Caco-2 (cell line): ENCODE measurements at regions not wholly inside any gene's neighbourhood (a gene's known extent, or its start where the extent isn't known, plus 50 kb on each side); places are given as distances from the start of the nearest gene placed in this dataset.

ENCODE experiments used
- BruUV-seq: library from RNA; stranded (reverse); fragments of 400-500 nt; replicated peaks from 2 replicates; lab custom pipeline; 2021; lab: Mats Ljungman, UMichigan
- CTCF ChIA-PET: fragments of 300-600 bp; sonication (Branson Sonifier 250); formaldehyde crosslinking; loops from one replicate; lab custom pipeline; 2022; ENCODE audit warnings: antibody characterized with exemption; lab: Charles Lee
- POLR2A ChIA-PET: fragments of 300-600 bp; sonication (Branson Sonifier 250); formaldehyde crosslinking; loops from one replicate; lab custom pipeline; 2022; ENCODE audit warnings: antibody characterized with exemption; lab: Charles Lee
- DNase-seq, 2 experiments: peaks; one replicate each; pipeline versions ENCODE4 v3.0.0 to v3.0.0-alpha.2; 2020 to 2022
- H3K27me3 ChIP-seq: replicated peaks from 2 replicates; pipeline ENCODE4 v1.6.0; 2011; ENCODE audit warnings: low read length; ENCODE audit not compliant: control insufficient read depth, insufficient read depth
- H3K36me3 ChIP-seq: 2 replicates; pipeline ENCODE4 v1.5.1; 2011; ENCODE audit warnings: low read length; ENCODE audit not compliant: control insufficient read depth, insufficient read depth
- H3K4me1 ChIP-seq: fragments of 250-450 bp; sonication (Bioruptor Pico); 2 replicates; pipeline ENCODE4 v1.5.1; 2020; ENCODE audit warnings: mild to moderate bottlenecking
- H3K4me3 ChIP-seq: 2 replicates; pipeline ENCODE4 v1.5.1; 2011; ENCODE audit warnings: low read depth, mild to moderate bottlenecking, control low read depth, low read length
- H3K9me3 ChIP-seq: fragments of 250-450 bp; sonication (Bioruptor Pico); 2 replicates; pipeline ENCODE4 v1.5.1; 2020; ENCODE audit warnings: mild to moderate bottlenecking, moderate library complexity
- H3K27ac Mint-ChIP-seq: one replicate; pipeline ENCODE4 v1.8.0; 2022; ENCODE audit warnings: mixed read lengths; ENCODE audit not compliant: unreplicated experiment
- H3K27me3 Mint-ChIP-seq: one replicate; pipeline ENCODE4 v1.8.0; 2022; ENCODE audit warnings: mixed read lengths; ENCODE audit not compliant: insufficient read depth, unreplicated experiment
- H3K36me3 Mint-ChIP-seq: one replicate; pipeline ENCODE4 v1.8.0; 2022; ENCODE audit warnings: mild to moderate bottlenecking, mixed read lengths; ENCODE audit not compliant: insufficient read depth, unreplicated experiment
- H3K4me1 Mint-ChIP-seq: one replicate; pipeline ENCODE4 v1.8.0; 2022; ENCODE audit warnings: low read depth, mixed read lengths; ENCODE audit not compliant: unreplicated experiment
- H3K4me3 Mint-ChIP-seq: one replicate; pipeline ENCODE4 v1.8.0; 2022; ENCODE audit warnings: mild to moderate bottlenecking, moderate library complexity, mixed read lengths; ENCODE audit not compliant: unreplicated experiment
- H3K9me3 Mint-ChIP-seq: one replicate; pipeline ENCODE4 v1.8.0; 2022; ENCODE audit warnings: mixed read lengths; ENCODE audit not compliant: unreplicated experiment
- intact Hi-C: fragments of 100-400 bp; cut with micrococcal nuclease; formaldehyde crosslinking; loops from one replicate; pipeline ENCODE4 v1.10.0; 2022; ENCODE audit not compliant: unreplicated experiment
- TF ChIP-seq, protein P1 (sequence below), 2 experiments: fragments of 200-600 bp in 1 of 2; IDR thresholded peaks; 1 replicate in 1 of 2; 2 replicates in 1 of 2; pipeline versions ENCODE4 v1.5.1 to v1.8.0; 2011 to 2022; ENCODE audit warnings: antibody characterized with exemption in 1 of 2, control low read depth in 1 of 2, inconsistent platforms in 1 of 2, low read depth in 1 of 2, low read length in 1 of 2, mild to moderate bottlenecking in 1 of 2, moderate library complexity in 1 of 2; ENCODE audit not compliant: insufficient read depth in 1 of 2, severe bottlenecking in 1 of 2, unreplicated experiment in 1 of 2

DNA sequence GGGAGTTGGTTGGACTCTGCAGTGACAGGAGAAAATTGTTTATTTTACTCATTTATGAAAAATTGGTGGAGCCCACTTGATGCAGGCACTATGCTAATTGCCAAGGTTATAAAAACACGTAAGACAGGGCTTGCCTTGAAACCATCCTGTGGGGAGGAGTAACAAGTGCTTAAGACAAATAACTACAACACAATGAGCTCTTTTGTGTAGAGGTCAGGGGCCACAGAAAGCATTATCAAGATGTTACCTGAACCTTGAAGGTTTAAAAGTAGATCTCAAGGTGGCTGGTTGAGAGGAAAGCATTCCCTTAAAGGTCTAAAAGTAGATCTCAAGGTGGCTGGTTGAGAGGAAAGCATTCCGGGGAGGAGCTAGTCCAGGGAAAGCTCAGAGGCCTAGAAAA, 381.8 kb upstream of the POU3F3 start:
- Histone ChIP-seq H3K36me3 (no peaks in the 10 kb centered on the region), H3K9me3 (no peaks in the 10 kb centered on the region), H3K4me1 (peaks cover 6% of the 10 kb centered on the region), H3K4me3 (no peak overlapping the region), H3K27me3 (no peaks in the 10 kb centered on the region)
- intact Hi-C loops = no loop called here
- no TSS peak for BruUV-seq
- CTCF ChIA-PET = no interaction called here
- DNase-seq = no peak
- peaks cover 6% of the 10 kb centered on the region for H3K4me1 Mint-ChIP-seq
- POLR2A ChIA-PET = no interaction called here
- H3K9me3 Mint-ChIP-seq = no peaks in the 10 kb centered on the region
- H3K36me3 Mint-ChIP-seq = no peaks in the 10 kb centered on the region
- no peak overlapping the region for H3K27ac Mint-ChIP-seq
- no peak overlapping the region for H3K4me3 Mint-ChIP-seq
- no peaks in the 10 kb centered on the region for H3K27me3 Mint-ChIP-seq
- TF ChIP-seq, protein P1, sequence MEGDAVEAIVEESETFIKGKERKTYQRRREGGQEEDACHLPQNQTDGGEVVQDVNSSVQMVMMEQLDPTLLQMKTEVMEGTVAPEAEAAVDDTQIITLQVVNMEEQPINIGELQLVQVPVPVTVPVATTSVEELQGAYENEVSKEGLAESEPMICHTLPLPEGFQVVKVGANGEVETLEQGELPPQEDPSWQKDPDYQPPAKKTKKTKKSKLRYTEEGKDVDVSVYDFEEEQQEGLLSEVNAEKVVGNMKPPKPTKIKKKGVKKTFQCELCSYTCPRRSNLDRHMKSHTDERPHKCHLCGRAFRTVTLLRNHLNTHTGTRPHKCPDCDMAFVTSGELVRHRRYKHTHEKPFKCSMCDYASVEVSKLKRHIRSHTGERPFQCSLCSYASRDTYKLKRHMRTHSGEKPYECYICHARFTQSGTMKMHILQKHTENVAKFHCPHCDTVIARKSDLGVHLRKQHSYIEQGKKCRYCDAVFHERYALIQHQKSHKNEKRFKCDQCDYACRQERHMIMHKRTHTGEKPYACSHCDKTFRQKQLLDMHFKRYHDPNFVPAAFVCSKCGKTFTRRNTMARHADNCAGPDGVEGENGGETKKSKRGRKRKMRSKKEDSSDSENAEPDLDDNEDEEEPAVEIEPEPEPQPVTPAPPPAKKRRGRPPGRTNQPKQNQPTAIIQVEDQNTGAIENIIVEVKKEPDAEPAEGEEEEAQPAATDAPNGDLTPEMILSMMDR (IDR thresholded peaks at IDR 0.05; ENCODE audit: insufficient read depth in 1 of 2, low read depth in 1 of 2, low read length in 1 of 2, severe bottlenecking in 1 of 2, unreplicated experiment in 1 of 2) = no peak

DNA sequence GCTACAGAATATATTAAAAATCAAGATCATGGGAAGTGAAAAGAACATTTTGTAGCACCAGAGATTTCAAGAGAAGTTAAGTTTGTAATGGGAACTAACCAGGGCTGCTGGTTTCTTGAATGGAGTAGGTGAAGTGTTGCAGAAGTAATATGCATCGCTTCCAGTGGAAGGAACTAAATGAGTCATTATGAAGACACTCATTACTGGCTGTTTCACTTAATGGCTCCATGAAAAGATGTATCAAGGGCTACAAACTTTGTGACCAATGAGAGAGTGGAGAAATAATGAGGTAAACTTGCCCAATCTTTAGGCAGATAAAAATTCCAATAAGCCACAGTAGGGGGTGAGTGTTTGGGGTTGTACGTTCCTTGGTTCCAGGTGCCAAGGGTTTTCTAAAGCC, 380.4 kb upstream of the POU3F3 start:
- Histone ChIP-seq H3K9me3 (no peaks in the 10 kb centered on the region), H3K27me3 (no peaks in the 10 kb centered on the region), H3K4me3 (no peak overlapping the region), H3K4me1 (peaks cover 6% of the 10 kb centered on the region), H3K36me3 (no peaks in the 10 kb centered on the region)
- H3K9me3 Mint-ChIP-seq = no peaks in the 10 kb centered on the region
- H3K36me3 Mint-ChIP-seq = no peaks in the 10 kb centered on the region
- TF ChIP-seq, protein P1 (IDR thresholded peaks at IDR 0.05; ENCODE audit: insufficient read depth in 1 of 2, low read depth in 1 of 2, low read length in 1 of 2, severe bottlenecking in 1 of 2, unreplicated experiment in 1 of 2) = no peak
- BruUV-seq = no TSS peak
- H3K4me3 Mint-ChIP-seq = no peak overlapping the region
- peaks cover 7% of the 10 kb centered on the region for H3K4me1 Mint-ChIP-seq
- CTCF ChIA-PET = no interaction called here
- no peaks in the 10 kb centered on the region for H3K27me3 Mint-ChIP-seq
- DNase-seq = no peak
- no peak overlapping the region for H3K27ac Mint-ChIP-seq
- POLR2A ChIA-PET = no interaction called here
- intact Hi-C loops = no loop called here

DNA sequence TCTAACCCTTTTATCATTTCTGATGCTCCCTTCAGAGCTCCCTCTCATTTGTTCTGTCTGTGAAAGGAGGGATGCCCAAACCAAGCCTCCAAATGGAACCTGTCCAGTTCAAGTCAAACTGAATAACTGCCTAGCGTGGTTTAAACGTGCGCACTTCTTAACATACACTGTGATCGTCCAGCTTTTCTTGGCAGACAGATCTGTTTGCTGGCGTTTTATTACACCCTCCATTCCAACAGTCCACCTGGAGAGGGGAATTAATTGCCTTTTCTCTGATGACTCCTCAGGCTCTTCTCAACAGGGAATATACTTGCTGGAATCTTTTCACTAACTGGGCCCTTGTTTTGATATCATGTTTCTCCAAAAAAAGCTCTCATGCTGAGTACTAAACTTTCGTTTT, 379.2 kb upstream of the POU3F3 start:
- TF ChIP-seq, protein P1 (IDR thresholded peaks at IDR 0.05; ENCODE audit: insufficient read depth in 1 of 2, low read depth in 1 of 2, low read length in 1 of 2, severe bottlenecking in 1 of 2, unreplicated experiment in 1 of 2) = no peak
- intact Hi-C loops = no loop called here
- Mint-ChIP-seq H3K36me3 (no peaks in the 10 kb centered on the region), H3K4me3 (no peak overlapping the region), H3K27ac (no peak overlapping the region), H3K4me1 (peaks cover 7% of the 10 kb centered on the region), H3K27me3 (no peaks in the 10 kb centered on the region), H3K9me3 (no peaks in the 10 kb centered on the region)
- no peak for DNase-seq
- Histone ChIP-seq H3K4me3 (no peak overlapping the region), H3K9me3 (no peaks in the 10 kb centered on the region), H3K4me1 (peaks cover 6% of the 10 kb centered on the region), H3K36me3 (no peaks in the 10 kb centered on the region), H3K27me3 (no peaks in the 10 kb centered on the region)
- ChIA-PET POLR2A (no interaction called here), CTCF (no interaction called here)
- no TSS peak for BruUV-seq
